Heart left ventricle (tissue), 16 donors: ENCODE measurements at regions not wholly inside any gene's neighbourhood (a gene's known extent, or its start where the extent isn't known, plus 50 kb on each side); places are given as distances from the start of the nearest gene placed in this dataset.

Experiments
- ATAC-seq, 4 donors: fragments of 200-7000 bp; cut with Tn5 transposase; one replicate each; pipeline ENCODE4 v1.9.1; 2020 to 2022; ENCODE audit warnings: moderate library complexity in 4 of 4, mild to moderate bottlenecking in 3 of 4, moderate number of reproducible peaks in 1 of 4
- DNase-seq, 5 donors: peaks; one replicate each; pipeline ENCODE4 v3.0.0-alpha.2; 2020
- H3K27ac ChIP-seq, 12 donors: fragments of 200-600 bp; sonication (generic) in 4 of 12; one replicate each; pipeline versions ENCODE4 v1.5.0 to v1.8.0; 2016 to 2022; ENCODE audit warnings: mild to moderate bottlenecking in 2 of 12
- H3K27me3 ChIP-seq, 9 donors: fragments of 200-600 bp; sonication (generic) in 2 of 9; one replicate each; pipeline versions ENCODE4 v1.5.1 to v1.8.0; 2016 to 2022; ENCODE audit warnings: mild to moderate bottlenecking in 3 of 9
- H3K36me3 ChIP-seq, 9 donors: fragments of 200-600 bp; sonication (generic) in 2 of 9; one replicate each; pipeline versions ENCODE4 v1.5.0 to v1.8.0; 2018 to 2022; ENCODE audit warnings: mild to moderate bottlenecking in 2 of 9
- H3K4me1 ChIP-seq, 12 donors: fragments of 200-600 bp; sonication (generic) in 4 of 12; one replicate each; pipeline versions ENCODE4 v1.5.0 to v1.8.0; 2016 to 2022; ENCODE audit warnings: mild to moderate bottlenecking in 3 of 12
- H3K4me3 ChIP-seq, 12 donors: fragments of 200-600 bp; sonication (generic) in 4 of 12; one replicate each; pipeline versions ENCODE4 v1.5.0 to v1.8.0; 2017 to 2022; ENCODE audit warnings: mild to moderate bottlenecking in 9 of 12, moderate library complexity in 4 of 12
- H3K9me3 ChIP-seq, 12 donors: fragments of 200-600 bp; sonication (generic) in 4 of 12; one replicate each; pipeline versions ENCODE4 v1.5.0 to v1.8.0; 2016 to 2022; ENCODE audit warnings: mild to moderate bottlenecking in 1 of 12
- POLR2A ChIP-seq, 2 donors: fragments of 450-650 bp; IDR thresholded peaks; one replicate each; pipeline ENCODE4 v1.6.1; 2017; ENCODE audit warnings: antibody characterized with exemption in 2 of 2, mild to moderate bottlenecking in 2 of 2, moderate library complexity in 2 of 2
- WGBS, 4 donors: extraction: QIAGEN DNeasy Blood & Tissue Kit in 2 of 4; methylation state at CpG; one replicate each; pipeline versions ENCODE4 v1.1.5 to v1.1.7; 2013 to 2018; 5-methylcytosine and 5-hydroxymethylcytosine counted together
- intact Hi-C, 10 donors: fragments of 100-400 bp; cut with DNase I; formaldehyde crosslinking; loops; one replicate each; pipeline versions ENCODE4 v1.11.1 to v1.14.2; 2022
- TF ChIP-seq, protein P1 (sequence below), 12 donors: fragments of 200-600 bp; sonication (generic) in 4 of 12; IDR thresholded peaks; one replicate each; pipeline versions ENCODE4 v1.5.0 to v1.8.0; 2018 to 2022; ENCODE audit warnings: antibody characterized with exemption in 12 of 12, mild to moderate bottlenecking in 5 of 12
- donor health status: ischemic (EF 13 %, LVEDD 7.1; RV severe dilation, severe dysfunction).
- donor health status: healthy with polysubstance abuse.
- donor health status: DM: no; HTN: yes; CAD: no.
- donor health status: DM: no; HTN: no; CAD: no.
- donor health status: ischemic (EF 25% LVEDD 6.9; RV normal size, moderate dysfunction).
- donor health status: ischemic (EF 25% LVEDD 5.7; RV mildly dilated, moderate dysfunction).
- donor health status: healthy.
- donor health status: DM: yes; HTN: yes; CAD: no.
- donor health status: ischemic (EF 35%, LVEDD 5.7; RV mildly dilated, moderate dysfunction).
- donor health status: nonischemic (EF 11% LVEDD 7.7; RV severe dilation, severe dysfunction).
- donor health status: DM: yes; HTN: yes; CAD: no.
- donor health status: PGD.
- donor health status: ischemic (EF 29% LVEDD 5.4; RV normal size, mild dysfunction).
- donor health status: nonischemic (EF 23%, LVEDD 6.1; RV moderate dilation, normal function).

DNA sequence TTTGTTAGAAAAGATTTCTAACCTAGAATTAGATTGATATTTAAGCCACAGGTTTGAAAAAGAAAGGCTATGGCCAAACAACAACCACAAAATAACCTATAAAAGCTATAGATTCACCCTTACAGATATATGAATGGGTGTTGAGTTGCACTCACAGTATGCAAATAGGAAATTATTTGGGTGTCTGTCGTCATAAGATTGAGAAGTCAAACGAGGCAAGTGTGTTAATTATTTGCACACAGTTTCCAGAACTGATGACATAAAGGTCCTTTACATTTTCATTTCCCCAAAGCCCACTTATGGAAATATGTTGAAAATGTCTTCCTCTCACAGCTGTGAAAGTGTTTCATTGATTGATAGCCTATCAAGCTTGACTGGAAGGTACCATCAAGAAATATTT is 101.2 kb upstream of the CXCL13 start:
- Histone ChIP-seq H3K9me3 (no peaks in the 10 kb centered on the region), H3K4me3 (no peak overlapping the region), H3K27ac (no peak overlapping the region), H3K27me3 (peaks cover 0 to 6% (median 0%) of the 10 kb centered on the region in 9 donors), H3K4me1 (no peaks in the 10 kb centered on the region), H3K36me3 (no peaks in the 10 kb centered on the region)
- DNase-seq, result no peak
- TF ChIP-seq, protein P1, sequence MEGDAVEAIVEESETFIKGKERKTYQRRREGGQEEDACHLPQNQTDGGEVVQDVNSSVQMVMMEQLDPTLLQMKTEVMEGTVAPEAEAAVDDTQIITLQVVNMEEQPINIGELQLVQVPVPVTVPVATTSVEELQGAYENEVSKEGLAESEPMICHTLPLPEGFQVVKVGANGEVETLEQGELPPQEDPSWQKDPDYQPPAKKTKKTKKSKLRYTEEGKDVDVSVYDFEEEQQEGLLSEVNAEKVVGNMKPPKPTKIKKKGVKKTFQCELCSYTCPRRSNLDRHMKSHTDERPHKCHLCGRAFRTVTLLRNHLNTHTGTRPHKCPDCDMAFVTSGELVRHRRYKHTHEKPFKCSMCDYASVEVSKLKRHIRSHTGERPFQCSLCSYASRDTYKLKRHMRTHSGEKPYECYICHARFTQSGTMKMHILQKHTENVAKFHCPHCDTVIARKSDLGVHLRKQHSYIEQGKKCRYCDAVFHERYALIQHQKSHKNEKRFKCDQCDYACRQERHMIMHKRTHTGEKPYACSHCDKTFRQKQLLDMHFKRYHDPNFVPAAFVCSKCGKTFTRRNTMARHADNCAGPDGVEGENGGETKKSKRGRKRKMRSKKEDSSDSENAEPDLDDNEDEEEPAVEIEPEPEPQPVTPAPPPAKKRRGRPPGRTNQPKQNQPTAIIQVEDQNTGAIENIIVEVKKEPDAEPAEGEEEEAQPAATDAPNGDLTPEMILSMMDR (IDR thresholded peaks at IDR 0.05), result no peak
- TF ChIP-seq POLR2A (IDR thresholded peaks at IDR 0.05), result no peak
- ATAC-seq, result no peak
- intact Hi-C loops, result no loop called here
- WGBS, 4 donors, result 46 to 69% (median 48%) methylated on average over 2 of the region's 2 CpGs

GRCh38 chr4:77505275-77505957 is 100.2 kb upstream of the CXCL13 start:
- Histone ChIP-seq H3K36me3 (no peaks in the 10 kb centered on the region), H3K4me1 (no peaks in the 10 kb centered on the region), H3K27me3 (peaks cover 0 to 6% (median 0%) of the 10 kb centered on the region in 9 donors), H3K9me3 (no peaks in the 10 kb centered on the region), H3K27ac (no peak overlapping the region), H3K4me3 (no peak overlapping the region)
- 76 to 80% (median 78%) methylated on average over 4 of the region's 4 CpGs for WGBS, 4 donors
- intact Hi-C loops, result no loop called here
- DNase-seq, result no peak
- TF ChIP-seq, protein P1 (IDR thresholded peaks at IDR 0.05), result no peak
- TF ChIP-seq POLR2A (IDR thresholded peaks at IDR 0.05), result no peak
- ATAC-seq, result no peak

GRCh38 chr4:77505958-77506319 is 99.7 kb upstream of the CXCL13 start:
- H3K36me3 ChIP-seq, result no peaks in the 10 kb centered on the region
- ATAC-seq, result no peak
- H3K9me3 ChIP-seq, result no peaks in the 10 kb centered on the region
- WGBS, 4 donors, result 81 to 94% (median 84%) methylated on average over 2 of the region's 2 CpGs
- TF ChIP-seq, protein P1 (IDR thresholded peaks at IDR 0.05), result no peak
- no peak for TF ChIP-seq POLR2A (IDR thresholded peaks at IDR 0.05)
- peaks cover 0 to 6% (median 0%) of the 10 kb centered on the region in 9 donors for H3K27me3 ChIP-seq
- H3K4me1 ChIP-seq, result no peaks in the 10 kb centered on the region
- no peak overlapping the region for H3K27ac ChIP-seq
- no peak overlapping the region for H3K4me3 ChIP-seq
- DNase-seq, result no peak
- intact Hi-C loops, result no loop called here

DNA sequence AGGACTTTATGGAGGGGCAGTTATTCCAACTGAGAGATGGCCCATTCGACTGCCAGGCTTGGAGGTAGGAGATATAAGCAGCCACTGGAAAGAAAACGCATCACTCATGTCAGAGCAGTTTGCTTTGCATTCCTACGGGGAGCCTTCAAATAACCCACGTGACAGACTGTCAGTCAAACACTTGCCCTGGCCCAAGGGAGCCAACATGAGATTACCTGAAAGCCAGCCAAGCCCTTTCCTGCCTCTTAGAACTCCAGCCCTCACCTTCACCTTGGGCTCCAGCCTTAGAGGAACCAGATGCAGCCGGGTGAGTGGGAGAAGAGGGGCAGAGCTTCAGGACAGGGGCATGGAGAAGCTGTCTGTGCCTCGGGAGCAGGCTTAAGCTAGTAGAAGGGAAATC is 95.3 kb upstream of the CXCL13 start:
- no peaks in the 10 kb centered on the region for H3K9me3 ChIP-seq
- H3K36me3 ChIP-seq, result no peaks in the 10 kb centered on the region
- H3K4me3 ChIP-seq, result no peak overlapping the region
- H3K27ac ChIP-seq, result no peak overlapping the region
- no peaks in the 10 kb centered on the region for H3K4me1 ChIP-seq
- WGBS, 4 donors, result 43 to 58% (median 47%) methylated on average over 6 of the region's 6 CpGs
- peaks cover 0 to 6% (median 0%) of the 10 kb centered on the region in 9 donors for H3K27me3 ChIP-seq
- no peak for ATAC-seq
- DNase-seq, result no peak
- no peak for TF ChIP-seq POLR2A (IDR thresholded peaks at IDR 0.05)
- TF ChIP-seq, protein P1 (IDR thresholded peaks at IDR 0.05), result no peak
- intact Hi-C loops, result no loop called here
